GM18502 (cell line): ENCODE measurements at regions not wholly inside any gene's neighbourhood (a gene's known extent, or its start where the extent isn't known, plus 50 kb on each side); places are given as distances from the start of the nearest gene placed in this dataset.

Experiments used
- ATAC-seq: cut with Tn5 transposase; IDR thresholded peaks from one replicate; pipeline ENCODE4 v1.9.1; 2021; ENCODE audit warnings: mild to moderate bottlenecking; ENCODE audit not compliant: unreplicated experiment, poor library complexity

GRCh38 chr2:220887271-220887870, 684.7 kb downstream of the EPHA4 start:
- ATAC-seq = no peak

GRCh38 chr2:220887876-220888275, 684.2 kb downstream of the EPHA4 start:
- ATAC-seq = no peak

- ATAC-seq = no peak
Measured at GRCh38 chr2:220890931-220891330, 681.2 kb downstream of the EPHA4 start.

GRCh38 chr2:220891405-220891804, 680.7 kb downstream of the EPHA4 start:
- ATAC-seq = no peak

- no peak for ATAC-seq
Measured at GRCh38 chr2:220892018-220892634, 680.0 kb downstream of the EPHA4 start.

- no peak for ATAC-seq
Measured at GRCh38 chr2:220893411-220893810, 678.7 kb downstream of the EPHA4 start.

- ATAC-seq = no peak
Measured at GRCh38 chr2:220894069-220894468, 678.0 kb downstream of the EPHA4 start.

- no peak for ATAC-seq
Measured at GRCh38 chr2:220899492-220899891, 672.6 kb downstream of the EPHA4 start.

GRCh38 chr2:220904015-220904414, 668.1 kb downstream of the EPHA4 start:
- ATAC-seq = no peak

- no peak for ATAC-seq
Measured at GRCh38 chr2:220913384-220913783, 658.7 kb downstream of the EPHA4 start.

GRCh38 chr2:220915092-220915623, 656.9 kb downstream of the EPHA4 start:
- no peak for ATAC-seq

- ATAC-seq = no peak
Measured at GRCh38 chr2:220916931-220917330, 655.2 kb downstream of the EPHA4 start.

GRCh38 chr2:220930271-220931076, 641.6 kb downstream of the EPHA4 start:
- ATAC-seq = no peak

- no peak for ATAC-seq
Measured at GRCh38 chr2:220931491-220931890, 640.6 kb downstream of the EPHA4 start.

- ATAC-seq = no peak
Measured at GRCh38 chr2:220932041-220932440, 640.1 kb downstream of the EPHA4 start.

- peak; percentile 75 for ATAC-seq
Measured at GRCh38 chr2:220935789-220936321, 636.2 kb downstream of the EPHA4 start.

- no peak for ATAC-seq
Measured at GRCh38 chr2:220936641-220937197, 635.4 kb downstream of the EPHA4 start.

GRCh38 chr2:220937245-220937644, 634.9 kb downstream of the EPHA4 start:
- no peak for ATAC-seq

- no peak for ATAC-seq
Measured at GRCh38 chr2:220940646-220941045, 631.5 kb downstream of the EPHA4 start.

GRCh38 chr2:220941683-220942082, 630.4 kb downstream of the EPHA4 start:
- ATAC-seq = no peak

- ATAC-seq = no peak
Measured at GRCh38 chr2:220946552-220946951, 625.6 kb downstream of the EPHA4 start.
